ENCODE measurements at regions not wholly inside any gene's neighbourhood (a gene's known extent, or its start where the extent isn't known, plus 50 kb on each side); places are given as distances from the start of the nearest gene placed in this dataset.

DNA sequence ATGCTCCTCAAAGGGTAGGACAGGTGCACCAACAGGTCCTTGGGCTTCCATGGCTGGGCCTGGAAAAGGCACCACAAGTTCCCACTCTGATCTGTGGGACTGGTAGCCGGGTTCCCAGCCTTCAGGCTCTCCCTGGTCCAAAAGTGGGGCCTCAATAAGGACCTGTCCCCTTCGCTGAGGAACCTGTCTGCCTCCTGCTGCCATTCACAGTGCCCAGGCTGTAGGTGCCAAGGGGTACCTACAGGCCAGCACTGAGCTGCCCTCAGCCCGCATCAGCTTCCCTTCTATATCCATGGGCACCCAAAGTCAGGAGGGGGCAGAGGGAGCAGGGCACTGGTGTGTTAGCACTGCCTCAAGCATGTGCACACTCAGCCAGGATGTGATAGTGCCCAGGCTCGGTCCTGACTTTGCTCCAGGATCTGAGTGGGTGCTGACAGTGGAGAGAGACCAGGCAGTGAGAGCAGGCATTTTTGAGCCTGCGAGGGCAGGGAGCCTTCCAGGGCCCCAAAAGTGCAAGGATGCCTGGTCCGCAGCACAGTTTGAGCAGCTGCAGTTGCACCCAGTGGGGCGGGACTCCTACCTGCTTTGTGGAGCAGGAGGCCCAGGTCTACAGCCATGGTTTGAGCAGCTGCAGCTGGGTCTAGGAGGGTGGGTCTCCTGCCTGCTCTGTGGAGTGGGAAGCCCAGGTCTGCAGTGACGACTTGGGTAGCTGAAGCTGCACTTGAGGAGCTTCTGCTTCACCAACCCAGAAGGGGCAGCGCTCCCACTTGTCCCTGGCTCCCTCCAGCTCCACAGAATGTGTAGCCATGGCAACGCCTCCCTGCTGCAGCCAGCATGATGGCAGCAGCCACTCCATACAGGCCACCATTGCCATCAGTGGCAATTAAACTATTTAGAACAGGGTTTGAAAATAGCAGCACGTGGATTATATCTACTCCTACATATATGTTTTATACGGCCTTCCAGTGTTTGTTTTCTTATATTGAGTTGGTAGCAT, 376.4 kb downstream of the KCTD8 start:
- Histone ChIP-seq H3K36me3 (ENCODE audit: control insufficient read depth, insufficient read depth, low read length) (no peaks in the 10 kb centered on the region), H3K4me3 (ENCODE audit: low read depth, low read length) (no peak overlapping the region), H3K4me1 (no peaks in the 10 kb centered on the region), H3K9me3 (no peaks in the 10 kb centered on the region), H3K27me3 (replicated peaks; ENCODE audit: control insufficient read depth, insufficient read depth, low read length) (no peaks in the 10 kb centered on the region)
- no peak overlapping the region for H3K27ac Mint-ChIP-seq (ENCODE audit: unreplicated experiment)
- H3K4me1 Mint-ChIP-seq (ENCODE audit: low read depth, unreplicated experiment): no peaks in the 10 kb centered on the region
- no peaks in the 10 kb centered on the region for H3K9me3 Mint-ChIP-seq (ENCODE audit: unreplicated experiment)
- no peaks in the 10 kb centered on the region for H3K36me3 Mint-ChIP-seq (ENCODE audit: insufficient read depth, unreplicated experiment)
- no peak overlapping the region for H3K4me3 Mint-ChIP-seq (ENCODE audit: unreplicated experiment)
- DNase-seq: no peak
- no peaks in the 10 kb centered on the region for H3K27me3 Mint-ChIP-seq (ENCODE audit: insufficient read depth, unreplicated experiment)
- POLR2A ChIA-PET: no interaction called here
- CTCF ChIA-PET: no interaction called here
- TF ChIP-seq, protein P1, sequence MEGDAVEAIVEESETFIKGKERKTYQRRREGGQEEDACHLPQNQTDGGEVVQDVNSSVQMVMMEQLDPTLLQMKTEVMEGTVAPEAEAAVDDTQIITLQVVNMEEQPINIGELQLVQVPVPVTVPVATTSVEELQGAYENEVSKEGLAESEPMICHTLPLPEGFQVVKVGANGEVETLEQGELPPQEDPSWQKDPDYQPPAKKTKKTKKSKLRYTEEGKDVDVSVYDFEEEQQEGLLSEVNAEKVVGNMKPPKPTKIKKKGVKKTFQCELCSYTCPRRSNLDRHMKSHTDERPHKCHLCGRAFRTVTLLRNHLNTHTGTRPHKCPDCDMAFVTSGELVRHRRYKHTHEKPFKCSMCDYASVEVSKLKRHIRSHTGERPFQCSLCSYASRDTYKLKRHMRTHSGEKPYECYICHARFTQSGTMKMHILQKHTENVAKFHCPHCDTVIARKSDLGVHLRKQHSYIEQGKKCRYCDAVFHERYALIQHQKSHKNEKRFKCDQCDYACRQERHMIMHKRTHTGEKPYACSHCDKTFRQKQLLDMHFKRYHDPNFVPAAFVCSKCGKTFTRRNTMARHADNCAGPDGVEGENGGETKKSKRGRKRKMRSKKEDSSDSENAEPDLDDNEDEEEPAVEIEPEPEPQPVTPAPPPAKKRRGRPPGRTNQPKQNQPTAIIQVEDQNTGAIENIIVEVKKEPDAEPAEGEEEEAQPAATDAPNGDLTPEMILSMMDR (IDR thresholded peaks at IDR 0.05; ENCODE audit: insufficient read depth in 1 of 2, low read depth in 1 of 2, low read length in 1 of 2, severe bottlenecking in 1 of 2, unreplicated experiment in 1 of 2): no peak
- no TSS peak for BruUV-seq (replicated peaks)
- intact Hi-C loops (cut with micrococcal nuclease; ENCODE audit: unreplicated experiment): no loop called here

DNA sequence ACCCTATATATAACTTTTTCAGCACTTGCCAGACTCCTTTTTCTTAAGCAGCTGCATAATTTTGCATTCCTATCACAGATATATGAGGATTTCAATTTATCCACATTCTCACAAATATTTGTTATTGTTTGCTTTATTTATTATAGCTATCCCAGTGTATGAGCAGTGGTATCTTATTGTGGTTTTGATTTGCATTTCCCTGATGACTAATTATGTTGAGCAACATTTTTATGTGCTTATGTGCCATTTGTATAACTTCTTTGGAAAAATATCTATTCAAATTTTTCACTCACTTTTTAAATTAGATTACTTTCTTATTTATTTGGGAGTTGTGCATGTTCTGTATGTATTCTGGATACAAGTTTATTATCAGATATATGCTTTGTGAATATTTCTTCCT, 361.9 kb downstream of the KCTD8 start:
- POLR2A ChIA-PET: no interaction called here
- no peak overlapping the region for H3K4me3 ChIP-seq (ENCODE audit: low read depth, low read length)

DNA sequence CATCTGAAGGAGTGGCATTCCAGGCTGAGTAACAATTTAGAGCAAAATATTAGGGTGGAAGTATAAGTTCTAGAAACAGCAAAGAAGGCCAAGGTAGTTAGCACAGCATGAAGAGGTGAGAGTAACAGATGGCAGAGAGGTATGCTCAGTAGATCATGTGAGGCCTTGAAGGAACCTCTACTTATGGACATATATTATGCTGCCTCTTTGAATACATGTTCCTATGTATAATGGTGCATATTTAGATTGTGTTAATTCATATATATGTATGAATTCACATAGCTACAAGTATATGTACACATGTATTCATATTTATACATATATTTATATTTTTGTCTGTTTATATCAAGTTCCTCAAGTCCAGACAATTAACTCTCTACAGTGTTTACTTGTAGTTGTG, 355.2 kb downstream of the KCTD8 start:
- no TSS peak for BruUV-seq (replicated peaks)

More for the DNA sequence above, 361.9 kb downstream of the KCTD8 start:
- TF ChIP-seq, protein P1 (IDR thresholded peaks at IDR 0.05; ENCODE audit: insufficient read depth in 1 of 2, low read depth in 1 of 2, low read length in 1 of 2, severe bottlenecking in 1 of 2, unreplicated experiment in 1 of 2): no peak
- no peaks in the 10 kb centered on the region for H3K27me3 ChIP-seq (replicated peaks; ENCODE audit: control insufficient read depth, insufficient read depth, low read length)
- H3K27me3 Mint-ChIP-seq (ENCODE audit: insufficient read depth, unreplicated experiment): no peaks in the 10 kb centered on the region
- no peaks in the 10 kb centered on the region for H3K36me3 Mint-ChIP-seq (ENCODE audit: insufficient read depth, unreplicated experiment)
- peaks cover 10% of the 10 kb centered on the region for H3K4me1 ChIP-seq
- H3K9me3 ChIP-seq: peaks cover 5% of the 10 kb centered on the region; the same call in 1 of the 2 replicates
- CTCF ChIA-PET: no interaction called here
- no TSS peak for BruUV-seq (replicated peaks)
- no peak overlapping the region for H3K27ac Mint-ChIP-seq (ENCODE audit: unreplicated experiment)
- H3K4me1 Mint-ChIP-seq (ENCODE audit: low read depth, unreplicated experiment): peaks cover 11% of the 10 kb centered on the region
- H3K4me3 Mint-ChIP-seq (ENCODE audit: unreplicated experiment): no peak overlapping the region
- intact Hi-C loops (cut with micrococcal nuclease; ENCODE audit: unreplicated experiment): no loop called here
- no peaks in the 10 kb centered on the region for H3K36me3 ChIP-seq (ENCODE audit: control insufficient read depth, insufficient read depth, low read length)
- no peaks in the 10 kb centered on the region for H3K9me3 Mint-ChIP-seq (ENCODE audit: unreplicated experiment)
- DNase-seq: no peak

More for the DNA sequence above, 355.2 kb downstream of the KCTD8 start:
- no peak overlapping the region for H3K27ac Mint-ChIP-seq (ENCODE audit: unreplicated experiment)
- Histone ChIP-seq H3K36me3 (ENCODE audit: control insufficient read depth, insufficient read depth, low read length) (no peaks in the 10 kb centered on the region), H3K9me3 (no peaks in the 10 kb centered on the region), H3K27me3 (replicated peaks; ENCODE audit: control insufficient read depth, insufficient read depth, low read length) (no peaks in the 10 kb centered on the region), H3K4me3 (ENCODE audit: low read depth, low read length) (no peak overlapping the region), H3K4me1 (peaks cover 13% of the 10 kb centered on the region)
- H3K27me3 Mint-ChIP-seq (ENCODE audit: insufficient read depth, unreplicated experiment): no peaks in the 10 kb centered on the region
- H3K4me1 Mint-ChIP-seq (ENCODE audit: low read depth, unreplicated experiment): peaks cover 11% of the 10 kb centered on the region
- intact Hi-C loops (cut with micrococcal nuclease; ENCODE audit: unreplicated experiment): no loop called here
- ChIA-PET POLR2A (no interaction called here), CTCF (no interaction called here)
- no peak for DNase-seq
- H3K36me3 Mint-ChIP-seq (ENCODE audit: insufficient read depth, unreplicated experiment): no peaks in the 10 kb centered on the region
- TF ChIP-seq, protein P1 (IDR thresholded peaks at IDR 0.05; ENCODE audit: insufficient read depth in 1 of 2, low read depth in 1 of 2, low read length in 1 of 2, severe bottlenecking in 1 of 2, unreplicated experiment in 1 of 2): no peak
- H3K9me3 Mint-ChIP-seq (ENCODE audit: unreplicated experiment): no peaks in the 10 kb centered on the region
- H3K4me3 Mint-ChIP-seq (ENCODE audit: unreplicated experiment): no peak overlapping the region

Data from Caco-2 (cell line).